IPS DF 19.7 (cell line): ENCODE measurements at regions not wholly inside any gene's neighbourhood (a gene's known extent, or its start where the extent isn't known, plus 50 kb on each side); places are given as distances from the start of the nearest gene placed in this dataset.
"Not testable (repeated sequence)": the region's sequence is repeated elsewhere in the genome, so short reads cannot be mapped to it uniquely, and the experiment has no call there.

Source experiments
- DNase-seq: peaks from one replicate; pipeline ENCODE4 v3.0.0-alpha.2; 2013; ENCODE audit warnings: low read depth, low spot score

DNA sequence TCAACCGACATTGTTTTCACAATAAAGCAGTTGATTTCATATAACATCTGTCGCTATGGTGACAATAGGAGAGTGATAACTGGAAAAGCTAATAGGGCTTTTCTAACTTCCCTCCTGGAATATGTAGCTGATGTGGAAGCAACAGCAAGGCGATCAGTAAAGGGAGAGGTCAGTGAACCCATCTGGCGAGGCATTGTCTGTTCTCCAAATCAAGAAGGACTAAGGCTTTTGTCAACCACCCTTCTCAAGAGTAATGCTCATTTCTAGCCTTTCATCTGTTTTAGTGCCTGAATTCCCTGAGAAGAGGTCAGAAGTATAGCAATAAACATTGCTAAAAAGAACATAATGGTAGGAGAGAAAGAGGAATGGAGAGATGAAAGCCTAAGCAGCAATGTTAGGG is 201.3 kb downstream of the AKAP7 start:
- DNase-seq, result no peak

DNA sequence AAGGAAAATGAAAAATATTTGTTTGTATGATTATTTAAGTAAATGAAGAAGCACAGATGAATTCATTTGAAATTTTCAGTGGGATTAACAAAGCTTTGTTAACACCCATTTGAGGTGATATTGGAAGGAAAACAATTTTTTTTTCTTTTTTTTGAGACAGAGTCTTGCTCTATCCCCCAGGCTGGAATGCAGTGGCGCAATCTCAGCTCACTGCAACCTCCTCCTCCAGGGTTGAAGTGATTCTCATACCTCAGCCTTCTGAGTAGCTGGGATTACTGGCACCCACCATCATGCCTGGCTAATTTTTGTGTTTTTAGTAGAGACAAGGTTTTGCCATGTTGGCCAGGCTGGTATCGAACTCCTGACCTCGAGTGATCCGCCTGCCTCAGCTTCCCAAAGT is 211.6 kb downstream of the AKAP7 start:
- not testable (repeated sequence) for DNase-seq

DNA sequence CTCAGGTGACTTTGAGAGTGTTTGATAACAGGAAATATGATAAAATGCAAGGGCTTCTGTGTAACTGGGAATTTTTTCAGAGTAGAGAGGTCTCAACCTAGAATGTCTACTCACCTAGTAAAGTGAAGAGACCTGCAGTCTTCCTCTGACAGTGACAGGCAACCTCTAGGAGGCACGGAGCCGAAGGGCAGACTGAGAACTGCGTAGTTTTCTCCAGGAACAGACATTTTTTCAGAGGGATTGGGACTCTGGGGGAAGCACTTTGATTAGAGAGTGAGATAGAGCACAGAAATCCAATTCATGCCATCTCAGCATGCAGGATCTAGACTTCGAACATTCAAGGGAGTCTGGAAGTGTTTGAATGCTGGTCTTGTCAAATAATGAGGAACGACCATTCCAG is 213.3 kb downstream of the AKAP7 start:
- DNase-seq, result no peak

DNA sequence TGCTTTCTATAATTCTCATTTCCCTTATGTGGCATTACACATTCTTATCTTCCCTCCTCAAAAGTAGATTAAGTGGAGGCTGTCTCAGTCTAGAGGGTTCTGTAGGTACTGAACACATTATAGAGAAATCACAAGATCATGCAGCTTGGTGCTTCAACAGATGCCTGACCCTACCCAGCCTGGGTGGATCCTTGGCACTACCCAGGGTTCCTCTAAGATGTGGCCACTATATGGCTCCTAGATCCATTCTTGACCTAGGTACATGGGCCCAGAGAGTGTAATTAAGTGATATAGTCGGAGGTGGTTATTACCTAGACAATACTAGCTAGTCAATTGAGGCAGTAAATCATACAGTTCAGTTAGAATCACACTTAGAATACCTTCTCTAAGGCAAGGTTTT is 213.9 kb downstream of the AKAP7 start:
- no peak for DNase-seq

DNA sequence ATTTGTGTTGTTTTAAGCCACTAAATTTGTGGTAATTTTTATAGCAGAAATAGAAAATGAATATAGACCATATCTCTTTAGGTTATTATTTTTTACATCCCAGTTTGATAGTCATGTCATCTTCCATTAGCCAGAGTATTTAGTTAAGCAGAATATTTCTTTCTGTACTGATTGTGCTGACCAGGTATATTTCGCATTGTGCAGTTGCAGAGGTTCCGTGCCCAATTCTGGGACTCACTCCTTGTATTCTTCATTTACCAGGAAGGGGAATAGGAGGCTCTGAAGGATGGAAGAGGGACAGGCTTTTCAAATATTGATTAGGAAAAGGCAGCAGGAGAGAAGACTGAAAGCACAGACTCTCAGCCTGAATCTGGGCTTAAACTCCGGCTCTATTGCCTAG is 217.8 kb downstream of the AKAP7 start:
- DNase-seq, result no peak

DNA sequence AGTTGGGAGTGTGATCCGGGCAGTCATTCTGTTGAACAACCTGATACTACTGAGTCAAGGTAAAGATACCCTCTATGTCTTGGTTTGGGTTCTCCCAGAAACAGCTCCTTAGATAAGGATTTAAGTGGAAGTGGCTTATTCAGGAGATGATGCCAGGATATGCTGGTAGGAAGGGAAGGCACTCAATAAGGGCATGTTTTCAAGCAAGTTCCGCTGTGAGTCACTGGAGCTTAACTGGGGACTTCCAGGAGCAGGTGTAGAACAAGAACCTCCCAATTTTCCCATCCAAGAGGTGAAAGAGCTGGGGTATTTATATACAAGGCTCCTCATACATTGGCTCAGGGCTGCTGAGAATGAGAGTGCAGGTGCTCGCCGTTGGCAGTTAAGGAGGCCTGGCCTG is 218.6 kb downstream of the AKAP7 start:
- no peak for DNase-seq

DNA sequence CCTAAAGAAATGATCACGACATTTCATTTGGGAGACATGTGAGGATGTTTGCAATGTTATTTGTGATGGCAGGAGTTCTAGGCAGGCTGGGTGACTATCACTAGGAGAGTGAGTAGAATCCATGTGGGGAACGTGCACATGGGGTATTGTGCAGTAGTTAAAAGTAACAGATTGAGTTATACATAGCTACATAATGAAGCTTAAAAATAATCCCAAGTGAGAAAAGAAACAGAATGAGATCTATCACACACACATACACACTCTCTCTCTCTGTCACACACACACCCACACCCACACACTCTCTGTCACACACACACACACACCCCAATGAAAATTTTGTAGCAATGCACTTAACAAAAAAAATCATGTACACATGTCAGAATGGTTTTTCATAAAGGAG is 218.7 kb upstream of the ARG1 start:
- DNase-seq, result no peak

DNA sequence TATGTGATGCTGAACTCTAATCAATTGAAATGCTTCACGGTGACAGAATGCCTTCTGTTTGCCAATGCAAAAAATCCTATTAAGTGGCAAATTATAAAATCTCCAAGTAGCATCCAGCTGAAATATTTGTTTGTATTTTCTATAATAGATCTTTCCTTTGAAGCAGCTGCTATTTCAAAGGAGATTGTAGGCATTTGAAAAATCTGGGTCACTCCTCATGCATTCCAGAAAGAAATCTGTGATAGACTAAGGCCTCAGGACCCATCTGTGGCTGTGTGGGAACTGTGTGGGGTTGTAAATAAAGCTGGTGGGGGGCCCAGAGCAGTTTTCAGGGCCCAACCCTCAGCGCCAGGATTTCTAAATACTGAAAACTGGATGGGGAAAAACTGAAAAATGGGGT is 216.9 kb upstream of the ARG1 start:
- no peak for DNase-seq

DNA sequence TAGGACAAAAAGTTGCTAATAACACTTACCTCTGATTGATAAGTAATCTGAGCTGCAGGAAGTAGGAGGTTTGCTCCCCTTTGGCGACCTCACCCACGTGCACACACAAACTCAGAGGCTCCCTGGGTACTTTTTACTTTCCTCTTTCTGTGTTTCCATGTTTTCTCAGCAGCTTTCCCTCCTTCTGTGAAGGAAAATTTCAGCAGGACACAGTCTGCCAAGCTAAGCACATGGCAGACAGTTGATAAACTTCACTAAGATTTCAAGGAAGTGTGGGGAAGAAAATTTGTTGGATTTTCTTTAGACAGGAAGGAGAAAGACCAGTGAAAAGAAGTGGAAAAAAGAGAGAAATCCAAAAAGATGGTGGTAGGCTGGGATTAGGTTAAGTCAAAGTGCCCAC is 215.5 kb upstream of the ARG1 start:
- DNase-seq, result no peak

DNA sequence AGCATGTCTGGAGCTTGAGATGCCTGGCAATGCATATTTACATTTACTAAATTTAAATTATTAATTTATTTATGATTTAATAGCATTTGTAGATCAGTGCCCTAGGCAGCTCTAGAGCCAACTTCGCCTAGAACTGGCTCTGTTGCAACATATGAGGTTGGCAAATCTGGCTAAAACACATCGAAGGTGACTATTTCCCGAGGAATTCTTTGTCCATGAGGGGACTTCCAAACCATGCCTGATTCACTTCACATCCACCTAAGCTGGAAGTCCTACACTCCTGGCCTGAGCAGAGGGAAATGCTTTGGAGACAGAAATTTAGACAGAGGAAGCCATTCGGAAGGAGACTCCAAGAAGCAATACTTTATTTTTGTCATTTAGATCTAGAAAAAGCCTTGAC is 211.0 kb upstream of the ARG1 start:
- no peak for DNase-seq

DNA sequence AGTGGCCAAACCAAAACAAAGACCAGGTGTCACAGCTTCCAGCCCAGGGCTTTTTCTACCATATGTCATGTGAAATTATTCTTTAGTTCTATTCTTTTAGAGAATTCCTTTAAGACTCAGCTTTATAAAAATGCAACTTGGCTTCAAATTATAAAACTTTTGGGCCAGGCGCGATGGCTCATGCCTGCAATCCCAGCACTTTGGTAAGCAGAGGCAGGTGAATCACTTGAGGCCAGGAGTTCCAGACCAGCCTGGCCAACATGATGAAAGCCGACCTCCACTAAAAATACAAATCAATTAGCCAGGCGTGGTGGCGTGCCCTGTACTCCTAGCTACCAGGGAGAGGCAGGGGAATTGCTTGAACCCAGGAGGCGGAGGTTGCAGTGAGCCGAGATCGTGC is 210.3 kb upstream of the ARG1 start:
- DNase-seq, result no peak

DNA sequence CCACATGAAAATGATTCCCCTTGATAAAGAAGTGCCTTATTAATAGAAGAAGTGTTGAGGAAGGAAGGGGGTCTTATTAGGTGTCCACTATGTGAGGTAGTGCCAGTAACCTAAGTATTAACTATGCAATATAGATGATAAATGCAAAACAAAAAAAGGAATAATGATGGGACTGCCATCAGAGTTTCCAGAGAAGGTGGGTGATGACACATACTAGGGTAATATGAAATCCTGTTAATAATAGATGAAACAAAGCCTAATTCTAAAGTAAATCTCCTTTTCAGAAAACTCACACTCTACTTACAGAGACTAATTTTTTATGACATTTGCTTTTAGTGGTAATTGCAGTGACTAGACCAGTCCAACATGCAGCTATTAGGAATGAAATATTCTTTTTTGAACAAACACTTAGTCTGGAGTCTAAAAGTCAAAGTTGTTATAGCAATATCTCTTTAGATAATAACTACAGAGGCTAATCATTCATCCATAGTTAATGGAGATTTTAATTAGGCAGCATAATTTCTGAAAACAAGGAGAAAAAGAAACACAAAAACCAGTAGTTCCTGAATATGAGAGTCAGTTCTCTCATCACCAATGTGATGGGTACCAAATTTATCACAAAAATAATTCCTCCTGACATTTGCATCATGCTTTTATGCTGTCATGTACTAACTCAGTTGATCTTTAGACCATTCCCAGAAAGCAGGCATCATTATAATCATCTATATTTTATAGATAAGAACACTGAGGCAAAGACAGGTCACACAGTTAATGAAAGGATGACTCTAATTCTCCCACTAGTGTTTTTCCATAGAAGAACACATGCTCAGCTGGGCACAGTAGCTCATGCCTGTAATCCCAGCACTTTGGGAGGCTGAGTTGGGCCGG is 208.8 kb upstream of the ARG1 start:
- DNase-seq, result no peak

DNA sequence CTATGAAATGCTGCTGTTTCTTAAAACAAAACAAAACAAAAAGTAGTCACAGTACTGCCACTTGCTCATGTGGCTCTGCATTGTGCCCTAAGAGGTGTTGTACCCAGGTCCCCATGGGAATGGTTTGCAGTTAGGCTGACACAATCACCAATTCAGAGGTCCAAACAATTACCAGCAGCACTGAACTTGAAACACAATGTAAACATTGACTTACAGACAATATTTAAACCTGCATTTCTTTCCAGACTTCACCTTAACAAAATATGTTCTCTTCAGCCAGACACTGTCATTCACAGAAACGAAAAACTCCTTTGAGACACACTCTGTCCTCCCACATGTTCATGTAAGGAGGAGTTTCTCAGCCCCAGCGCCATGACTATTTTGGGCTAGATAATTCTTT is 206.8 kb upstream of the ARG1 start:
- no peak for DNase-seq

DNA sequence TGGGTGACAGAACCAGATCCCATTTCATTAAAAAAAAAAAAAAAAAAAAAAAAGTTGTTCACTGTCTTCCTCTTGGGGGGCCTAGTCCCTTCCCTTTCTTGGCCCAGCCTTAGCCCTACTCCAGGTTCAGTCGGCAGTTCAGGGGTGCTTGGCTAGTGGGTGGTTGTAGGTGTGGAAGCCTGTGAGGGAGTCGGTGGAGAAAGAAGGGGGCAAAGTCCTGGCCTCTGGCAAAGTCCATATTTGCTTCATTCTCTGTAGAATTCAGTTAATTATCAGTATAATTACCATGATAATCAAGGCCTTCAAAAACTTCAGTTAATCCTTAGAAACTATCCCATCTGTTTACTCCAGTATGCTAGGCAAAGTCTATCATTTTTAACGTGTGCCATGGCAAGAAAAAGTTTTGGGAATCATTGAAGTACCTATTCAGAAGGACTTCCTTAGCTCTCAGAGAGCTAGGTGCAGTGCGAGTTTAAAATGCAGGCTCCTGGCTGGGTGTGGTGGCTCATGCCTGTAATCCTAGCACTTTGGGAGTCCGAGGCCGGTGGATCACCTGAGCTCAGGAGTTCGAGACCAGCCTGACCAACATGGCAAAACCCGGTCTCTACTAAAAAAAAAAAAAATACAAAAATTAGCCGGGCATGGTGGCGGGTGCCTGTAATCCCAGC is 205.7 kb upstream of the ARG1 start:
- no peak for DNase-seq

DNA sequence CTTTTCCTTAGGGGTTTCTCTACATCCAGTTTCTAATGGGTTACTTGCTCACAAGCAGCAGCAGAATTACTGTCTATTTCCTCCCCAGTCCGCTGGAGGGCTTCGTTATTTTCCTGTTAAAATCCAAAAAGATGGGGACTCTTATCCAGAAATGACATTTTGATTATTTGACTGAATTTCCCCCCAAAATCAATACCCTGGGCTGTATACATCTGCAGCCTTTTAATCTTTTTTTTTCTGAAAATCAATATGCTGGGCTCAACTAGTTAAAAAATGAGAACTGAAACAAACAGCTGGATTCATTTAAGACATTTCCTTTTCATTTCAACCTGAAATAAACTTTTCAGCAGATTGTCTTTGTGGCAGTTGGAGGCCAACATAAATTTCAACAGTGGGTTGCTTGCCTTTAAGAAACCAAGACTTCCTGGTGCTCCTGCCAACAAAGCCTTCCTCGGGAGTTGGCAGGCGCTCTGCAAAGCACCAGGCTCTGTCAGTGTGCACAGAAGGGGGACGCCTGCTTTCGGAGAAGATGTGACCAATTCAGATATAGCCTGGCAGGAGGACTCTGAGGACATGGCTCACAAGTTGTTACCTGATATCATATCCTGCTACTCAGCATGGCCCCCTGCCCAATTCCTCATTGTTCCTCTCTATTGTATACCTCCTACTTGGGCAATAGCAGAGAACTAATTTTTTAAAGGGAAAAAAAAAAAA is 204.7 kb upstream of the ARG1 start:
- no peak for DNase-seq

DNA sequence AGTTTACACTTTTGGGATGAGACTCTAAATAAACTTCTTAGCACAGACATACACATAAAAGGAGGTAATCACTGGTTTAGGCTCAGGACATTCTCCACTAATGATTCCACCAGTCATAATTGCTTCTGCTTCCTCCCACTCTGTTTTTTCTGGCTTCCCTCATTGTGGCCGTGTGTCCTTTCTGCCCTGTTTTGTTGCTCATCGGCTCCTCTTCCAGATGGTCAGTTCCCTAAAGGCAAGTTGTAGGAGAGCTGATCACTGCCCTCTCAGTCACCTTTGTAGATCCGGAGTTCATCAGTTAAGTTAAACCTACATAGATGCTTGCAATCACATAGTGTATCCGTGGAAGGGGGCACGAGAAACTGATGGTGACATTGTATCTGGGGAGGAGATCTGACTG is 200.5 kb upstream of the ARG1 start:
- DNase-seq, result no peak

DNA sequence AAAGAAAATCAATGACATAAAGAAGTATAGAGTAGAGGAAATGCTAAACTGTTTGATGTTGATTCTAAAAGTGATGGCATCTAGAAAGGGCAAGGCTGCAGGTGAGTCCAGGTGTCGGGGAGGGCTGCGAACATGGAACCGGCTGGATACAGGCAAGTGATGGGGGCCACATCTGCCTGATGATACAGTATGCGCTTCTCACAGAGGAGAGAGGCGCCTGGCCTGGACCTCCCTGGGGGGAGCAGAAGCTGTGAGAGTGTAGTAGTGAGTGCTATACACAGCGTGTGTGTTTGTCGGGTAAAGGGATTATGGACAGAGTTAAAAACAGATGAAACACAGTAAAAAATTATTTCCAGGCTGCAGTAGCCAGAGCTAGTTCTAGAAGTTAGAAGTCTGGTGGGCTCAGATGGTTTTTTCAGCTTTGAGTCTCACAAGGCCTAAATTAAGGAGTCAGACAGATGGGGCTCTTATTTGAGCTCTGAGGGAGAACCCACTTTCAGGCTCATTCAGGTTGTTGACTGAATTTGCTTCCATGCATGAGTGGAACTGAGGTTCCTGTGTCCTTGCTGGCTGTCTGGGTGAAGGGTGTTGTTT is 195.8 kb upstream of the ARG1 start:
- DNase-seq, result no peak

DNA sequence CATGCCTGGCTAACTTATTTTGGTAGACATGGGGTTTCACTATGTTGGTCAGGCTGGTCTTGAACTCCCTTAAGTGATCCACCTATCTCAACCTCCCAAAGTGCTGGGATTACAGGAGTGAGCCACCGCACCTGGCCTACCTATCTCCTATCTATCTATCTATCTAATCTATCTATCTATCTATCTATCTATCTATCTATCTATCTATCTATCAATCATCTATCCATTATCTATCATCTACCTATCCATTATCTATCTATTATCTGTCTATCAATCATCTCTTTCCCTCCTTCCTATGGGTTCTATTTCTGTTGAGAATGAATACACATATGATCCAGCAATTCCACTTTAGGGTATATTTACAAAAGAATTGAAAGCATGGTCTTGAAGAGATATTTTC is 194.2 kb upstream of the ARG1 start:
- no peak for DNase-seq

DNA sequence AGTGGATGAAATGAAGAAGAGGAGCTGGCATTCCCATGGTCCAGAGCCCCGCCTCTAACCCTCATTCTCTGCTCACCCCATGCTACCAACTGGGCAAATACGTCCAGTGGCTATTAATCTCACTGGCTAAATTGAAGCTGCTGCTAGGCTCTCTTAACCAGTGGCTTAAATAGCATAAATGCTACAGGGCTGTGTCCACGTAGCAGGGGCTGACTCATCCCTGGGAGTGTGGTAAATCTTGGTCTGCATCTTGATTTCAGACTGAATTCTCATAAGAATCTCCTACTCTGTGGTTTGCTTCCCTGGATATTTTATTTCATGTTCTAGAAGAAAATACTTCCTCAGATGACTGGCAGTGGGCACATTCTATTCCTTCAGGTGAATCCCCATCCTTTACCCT is 193.1 kb upstream of the ARG1 start:
- DNase-seq, result no peak

DNA sequence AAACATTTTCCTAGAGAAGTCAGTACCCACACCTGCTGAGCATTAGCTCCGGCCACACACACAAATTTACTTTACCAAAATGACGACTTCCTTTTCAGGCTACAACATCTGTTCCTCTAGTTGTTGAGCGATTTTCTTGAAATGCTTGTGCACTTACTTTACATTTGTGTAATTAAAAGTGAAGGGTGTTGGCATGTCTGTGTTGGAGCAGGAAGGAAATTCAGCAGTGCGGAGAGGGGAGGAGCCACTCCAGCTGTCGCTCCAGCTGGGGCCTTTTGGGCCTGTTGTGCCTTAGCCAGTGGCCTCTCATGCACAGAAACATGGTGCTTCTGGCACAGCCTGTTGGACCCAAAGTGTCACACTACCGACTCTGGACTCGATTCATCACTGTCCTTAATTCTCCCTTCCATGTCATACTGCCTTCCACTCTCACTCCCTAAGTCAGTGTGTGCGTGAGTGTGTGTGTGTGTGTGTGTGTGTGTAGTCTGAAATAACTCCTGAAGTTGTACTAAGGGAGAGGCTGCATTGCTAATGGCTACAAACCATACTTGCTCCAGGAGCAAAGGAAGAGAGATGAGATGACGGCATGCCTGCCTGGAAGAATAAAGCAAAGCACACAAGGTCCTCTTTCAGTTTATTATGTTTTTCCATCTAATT is 191.8 kb upstream of the ARG1 start:
- DNase-seq, result no peak

DNA sequence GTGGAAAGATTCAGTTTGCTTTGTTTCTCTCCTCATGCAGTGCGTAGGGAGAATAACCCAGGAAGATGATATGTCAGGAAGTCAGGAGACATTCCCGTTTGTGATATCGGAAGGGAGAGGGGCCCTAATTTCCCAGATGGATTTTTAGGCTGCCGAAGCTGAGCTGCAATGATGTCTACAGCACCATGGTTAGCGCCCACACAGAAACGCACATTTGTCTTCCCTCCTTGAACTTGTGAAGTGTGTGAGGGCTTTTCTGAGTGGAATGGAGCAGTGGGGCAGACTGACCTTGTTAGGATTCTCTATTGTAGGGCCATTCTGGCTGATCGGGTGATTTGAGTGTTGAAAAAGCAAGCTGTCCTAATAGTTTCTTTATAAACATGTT is 191.3 kb upstream of the ARG1 start:
- DNase-seq, result no peak

DNA sequence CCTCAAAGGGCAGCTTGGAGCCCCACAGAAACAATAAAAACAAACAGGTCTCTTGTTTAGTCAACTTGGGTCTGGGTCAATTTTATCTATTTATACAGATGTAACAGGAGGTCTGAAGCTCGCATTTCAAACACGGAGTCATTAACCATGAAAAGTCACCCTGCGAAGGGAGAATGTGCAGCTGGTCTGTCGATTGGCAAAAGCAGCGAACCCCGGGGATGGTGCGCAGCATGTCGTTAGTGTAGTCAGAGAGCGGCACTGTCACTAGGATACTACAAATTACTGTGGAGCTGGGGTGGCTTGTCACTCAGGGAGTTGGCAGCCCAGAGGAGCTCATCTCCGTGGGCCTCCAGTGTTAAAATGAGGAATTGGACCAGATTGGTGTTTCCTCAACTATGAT is 190.4 kb upstream of the ARG1 start:
- DNase-seq, result no peak
